Smooth muscle cell (in vitro differentiated cells): ENCODE measurements at regions not wholly inside any gene's neighbourhood (a gene's known extent, or its start where the extent isn't known, plus 50 kb on each side); places are given as distances from the start of the nearest gene placed in this dataset.

ENCODE experiments used
- DNase-seq: peaks from one replicate; lab custom pipeline; 2025; ENCODE audit not compliant: unreplicated experiment; lab: John Stamatoyannopoulos, UW
- H2AFZ ChIP-seq: fragments of 200-600 bp; sonication (generic); 2 replicates; pipeline ENCODE4 v1.6.0; 2016; ENCODE audit warnings: antibody characterized with exemption, low read depth, mild to moderate bottlenecking
- H3F3A ChIP-seq: fragments of 200-600 bp; sonication (generic); 2 replicates; pipeline ENCODE4 v1.6.0; 2017; ENCODE audit warnings: antibody characterized with exemption, low read depth
- H3K27ac ChIP-seq: fragments of 200-600 bp; sonication (generic); 2 replicates; pipeline ENCODE4 v1.5.1; 2016; ENCODE audit warnings: low read depth, mild to moderate bottlenecking
- H3K27me3 ChIP-seq: fragments of 200-600 bp; sonication (generic); 2 replicates; pipeline ENCODE4 v1.6.1; 2016; ENCODE audit warnings: low read depth, mild to moderate bottlenecking
- H3K36me3 ChIP-seq: fragments of 200-600 bp; sonication (generic); 2 replicates; pipeline ENCODE4 v1.5.1; 2016; ENCODE audit warnings: low read depth
- H3K4me1 ChIP-seq: fragments of 200-600 bp; sonication (generic); 2 replicates; pipeline ENCODE4 v1.5.1; 2016; ENCODE audit warnings: low read depth
- H3K4me2 ChIP-seq: fragments of 200-600 bp; sonication (generic); 2 replicates; pipeline ENCODE4 v1.6.0; 2016; ENCODE audit warnings: mild to moderate bottlenecking
- H3K4me3 ChIP-seq: fragments of 200-600 bp; sonication (generic); 2 replicates; pipeline ENCODE4 v1.5.1; 2016; ENCODE audit warnings: mild to moderate bottlenecking
- H3K79me2 ChIP-seq: fragments of 200-600 bp; sonication (generic); 2 replicates; pipeline ENCODE4 v1.6.0; 2016; ENCODE audit warnings: low read depth, mild to moderate bottlenecking
- H3K9ac ChIP-seq: fragments of 200-600 bp; sonication (generic); 2 replicates; pipeline ENCODE4 v1.6.0; 2016; ENCODE audit warnings: low read depth
- H3K9me3 ChIP-seq: fragments of 200-600 bp; sonication (generic); replicated peaks from 2 replicates; pipeline ENCODE4 v1.5.1; 2016; ENCODE audit warnings: low read depth
- H4K20me1 ChIP-seq: fragments of 200-600 bp; sonication (generic); 2 replicates; pipeline ENCODE4 v1.6.0; 2016; ENCODE audit warnings: low read depth
- CTCF ChIP-seq: fragments of 200-600 bp; sonication (generic); IDR thresholded peaks from 2 replicates; pipeline ENCODE4 v1.5.1; 2017; ENCODE audit warnings: borderline replicate concordance, mild to moderate bottlenecking, antibody characterized with exemption; ENCODE audit not compliant: insufficient read depth, poor library complexity, severe bottlenecking
- WGBS: methylation state at CpG from one replicate; pipeline ENCODE4 v1.1.7; 2016; ENCODE audit warnings: low lambda C conversion rate; 5-methylcytosine and 5-hydroxymethylcytosine counted together

GRCh38 chr14:46034305-46034704 is 617.3 kb downstream of the RPL10L start:
- no peaks in the 10 kb centered on the region for H3K4me1 ChIP-seq
- no peaks in the 10 kb centered on the region for H3K27me3 ChIP-seq
- no peak for DNase-seq
- H4K20me1 ChIP-seq = no peaks in the 10 kb centered on the region
- H3K4me3 ChIP-seq = no peak overlapping the region
- no peak overlapping the region for H2AFZ ChIP-seq
- no peaks in the 10 kb centered on the region for H3K36me3 ChIP-seq
- no peaks in the 10 kb centered on the region for H3K9me3 ChIP-seq
- H3K9ac ChIP-seq = no peak overlapping the region
- no peak overlapping the region for H3K4me2 ChIP-seq
- 61% methylated on average over 3 of the region's 3 CpGs for WGBS
- no peak for TF ChIP-seq CTCF
- no peaks in the 10 kb centered on the region for H3F3A ChIP-seq
- no peak overlapping the region for H3K27ac ChIP-seq
- no peaks in the 10 kb centered on the region for H3K79me2 ChIP-seq

GRCh38 chr14:46018846-46019420 is 632.6 kb downstream of the RPL10L start:
- Histone ChIP-seq H2AFZ (no peak overlapping the region), H3K4me3 (no peak overlapping the region), H3K27me3 (no peaks in the 10 kb centered on the region), H3K36me3 (no peaks in the 10 kb centered on the region), H3F3A (no peaks in the 10 kb centered on the region), H3K79me2 (no peaks in the 10 kb centered on the region), H4K20me1 (no peaks in the 10 kb centered on the region), H3K27ac (no peak overlapping the region), H3K4me1 (no peaks in the 10 kb centered on the region), H3K9ac (no peak overlapping the region), H3K9me3 (no peaks in the 10 kb centered on the region), H3K4me2 (no peak overlapping the region)
- 89% methylated on average over 1 of the region's 1 CpG for WGBS
- no peak for TF ChIP-seq CTCF
- DNase-seq = no peak

GRCh38 chr14:46008348-46008747 is 643.2 kb downstream of the RPL10L start:
- H3K4me3 ChIP-seq = no peak overlapping the region
- 91% methylated on average over 3 of the region's 3 CpGs for WGBS

More at GRCh38 chr14:46008348-46008747, 643.2 kb downstream of the RPL10L start:
- no peaks in the 10 kb centered on the region for H4K20me1 ChIP-seq
- no peaks in the 10 kb centered on the region for H3F3A ChIP-seq
- no peaks in the 10 kb centered on the region for H3K79me2 ChIP-seq
- H3K4me1 ChIP-seq = no peaks in the 10 kb centered on the region
- no peak overlapping the region for H3K4me2 ChIP-seq
- no peak for TF ChIP-seq CTCF
- H3K36me3 ChIP-seq = no peaks in the 10 kb centered on the region
- H3K27me3 ChIP-seq = no peaks in the 10 kb centered on the region
- no peaks in the 10 kb centered on the region for H3K9me3 ChIP-seq
- no peak overlapping the region for H2AFZ ChIP-seq
- H3K9ac ChIP-seq = no peak overlapping the region
- no peak overlapping the region for H3K27ac ChIP-seq
- DNase-seq = no peak
